GM12872 (cell line): ENCODE measurements at regions not wholly inside any gene's neighbourhood (a gene's known extent, or its start where the extent isn't known, plus 50 kb on each side); places are given as distances from the start of the nearest gene placed in this dataset.

Experiments used
- TF ChIP-seq, protein P1 (sequence below): IDR thresholded peaks from 3 replicates; pipeline ENCODE4 v1.5.1; 2011; ENCODE audit warnings: low read depth, mild to moderate bottlenecking, low read length, moderate library complexity; ENCODE audit not compliant: insufficient read depth

DNA sequence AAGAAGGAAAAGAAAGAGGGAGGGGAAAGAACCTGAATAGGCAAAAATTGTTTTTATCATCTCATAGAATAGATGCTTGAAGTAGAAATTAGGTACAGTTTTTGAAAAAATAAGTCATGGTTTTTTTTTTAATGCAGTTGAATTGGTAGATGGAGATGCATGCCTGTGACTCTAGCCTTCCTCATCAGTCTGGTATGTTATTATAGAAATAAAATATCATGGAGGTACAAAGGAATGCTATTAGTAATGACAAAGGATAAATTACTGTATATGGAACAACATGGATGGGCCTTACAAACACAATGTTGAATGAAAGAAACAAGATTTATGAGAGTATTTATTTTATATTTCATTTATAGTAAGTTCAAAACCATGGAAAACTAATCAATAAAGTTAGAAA, 162.4 kb upstream of the GALNT15 start:
- TF ChIP-seq, protein P1, sequence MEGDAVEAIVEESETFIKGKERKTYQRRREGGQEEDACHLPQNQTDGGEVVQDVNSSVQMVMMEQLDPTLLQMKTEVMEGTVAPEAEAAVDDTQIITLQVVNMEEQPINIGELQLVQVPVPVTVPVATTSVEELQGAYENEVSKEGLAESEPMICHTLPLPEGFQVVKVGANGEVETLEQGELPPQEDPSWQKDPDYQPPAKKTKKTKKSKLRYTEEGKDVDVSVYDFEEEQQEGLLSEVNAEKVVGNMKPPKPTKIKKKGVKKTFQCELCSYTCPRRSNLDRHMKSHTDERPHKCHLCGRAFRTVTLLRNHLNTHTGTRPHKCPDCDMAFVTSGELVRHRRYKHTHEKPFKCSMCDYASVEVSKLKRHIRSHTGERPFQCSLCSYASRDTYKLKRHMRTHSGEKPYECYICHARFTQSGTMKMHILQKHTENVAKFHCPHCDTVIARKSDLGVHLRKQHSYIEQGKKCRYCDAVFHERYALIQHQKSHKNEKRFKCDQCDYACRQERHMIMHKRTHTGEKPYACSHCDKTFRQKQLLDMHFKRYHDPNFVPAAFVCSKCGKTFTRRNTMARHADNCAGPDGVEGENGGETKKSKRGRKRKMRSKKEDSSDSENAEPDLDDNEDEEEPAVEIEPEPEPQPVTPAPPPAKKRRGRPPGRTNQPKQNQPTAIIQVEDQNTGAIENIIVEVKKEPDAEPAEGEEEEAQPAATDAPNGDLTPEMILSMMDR, result no peak

DNA sequence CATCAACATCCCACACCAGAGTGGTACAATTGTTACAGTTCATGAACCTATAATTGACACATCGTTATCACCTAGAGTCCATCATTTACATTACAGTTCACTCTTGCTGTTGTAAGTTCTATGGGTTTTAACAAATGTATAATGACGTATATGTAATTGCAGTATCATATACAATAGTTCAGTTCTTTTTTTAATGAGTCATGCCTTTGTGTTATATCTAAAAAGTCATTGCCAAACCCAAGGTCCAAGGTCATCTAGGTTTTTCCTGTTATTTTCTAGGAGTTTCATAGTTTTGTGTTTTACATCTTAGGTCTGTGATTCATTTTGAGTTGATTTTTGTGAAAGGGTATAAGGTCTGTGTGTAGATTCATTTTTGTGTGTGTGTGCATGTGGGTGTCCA, 160.9 kb upstream of the GALNT15 start:
- TF ChIP-seq, protein P1, result no peak

DNA sequence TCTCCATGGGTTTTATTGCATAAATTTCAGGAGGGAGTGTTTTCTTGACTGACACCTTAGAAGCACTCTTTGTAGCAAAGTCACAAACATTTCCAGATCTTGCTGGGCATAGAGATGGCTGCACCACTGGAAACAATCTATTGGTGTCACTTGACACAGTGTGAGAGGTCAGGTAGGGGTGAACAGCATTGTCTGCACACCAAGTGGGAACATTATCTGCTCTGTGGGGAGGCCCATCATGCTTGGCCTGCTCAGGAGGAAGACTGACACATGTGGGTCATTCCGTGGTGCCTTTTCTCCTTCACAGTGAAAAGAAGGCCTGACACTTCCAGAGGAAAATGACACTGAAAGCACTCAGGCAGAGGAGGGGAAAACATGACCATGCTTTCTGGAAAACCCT, 149.9 kb upstream of the GALNT15 start:
- TF ChIP-seq, protein P1, result no peak

DNA sequence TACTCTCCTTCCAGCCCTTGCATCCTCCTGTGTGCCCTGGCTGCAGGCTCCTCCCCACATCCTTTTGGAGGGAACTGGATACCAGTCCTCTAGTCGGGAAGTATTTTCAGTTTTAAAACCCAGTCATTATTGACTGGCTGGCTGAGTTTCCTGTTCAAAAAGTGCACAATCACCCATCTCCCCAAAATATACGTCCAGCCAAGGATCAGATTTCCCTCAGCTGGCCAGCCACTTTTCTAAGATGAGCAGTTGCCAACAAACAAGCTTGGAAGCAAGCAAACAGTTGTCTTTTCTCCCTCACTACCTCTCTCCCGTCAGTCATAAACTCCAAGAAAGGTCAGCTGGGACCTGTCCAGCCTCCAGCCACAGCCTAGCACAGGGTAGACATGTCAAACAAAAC, 147.7 kb upstream of the GALNT15 start:
- TF ChIP-seq, protein P1, result no peak

DNA sequence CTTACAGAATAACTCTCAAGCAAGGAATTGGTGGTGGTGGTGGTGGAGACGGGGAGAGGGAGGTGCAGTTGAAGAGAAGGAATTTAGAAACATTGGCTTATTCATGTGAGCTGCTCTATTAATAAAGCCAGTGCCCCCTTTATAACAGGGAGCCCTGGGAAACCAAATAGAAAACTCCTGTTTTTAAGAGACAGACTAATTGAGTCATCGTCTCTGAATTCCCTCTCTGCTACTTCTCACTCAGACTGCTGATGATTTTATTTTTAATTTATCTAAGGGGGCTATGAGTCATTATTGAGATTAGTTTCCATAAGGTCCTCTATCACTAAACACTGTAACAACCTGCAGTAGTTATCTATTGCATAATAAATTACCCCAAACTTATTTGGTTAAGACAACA, 145.9 kb upstream of the GALNT15 start:
- TF ChIP-seq, protein P1, result no peak

DNA sequence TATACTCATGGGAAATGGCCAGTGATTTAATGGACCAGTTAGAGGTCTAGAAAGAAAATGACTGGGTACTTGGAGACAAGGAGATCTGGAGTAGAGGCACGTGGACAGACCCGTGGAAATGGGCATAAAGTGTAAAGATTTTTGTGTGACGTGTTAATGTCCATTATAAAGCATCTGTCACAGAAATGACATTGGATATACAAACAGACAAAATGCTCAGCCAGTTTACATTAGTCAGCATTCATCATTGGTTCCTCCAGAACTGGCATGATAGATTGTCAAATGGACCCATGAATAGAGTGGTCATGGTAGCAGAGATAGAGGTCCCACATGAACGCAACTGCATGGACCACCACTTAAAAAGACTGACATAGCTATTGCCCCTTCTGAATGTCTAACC, 144.1 kb upstream of the GALNT15 start:
- TF ChIP-seq, protein P1, result no peak

DNA sequence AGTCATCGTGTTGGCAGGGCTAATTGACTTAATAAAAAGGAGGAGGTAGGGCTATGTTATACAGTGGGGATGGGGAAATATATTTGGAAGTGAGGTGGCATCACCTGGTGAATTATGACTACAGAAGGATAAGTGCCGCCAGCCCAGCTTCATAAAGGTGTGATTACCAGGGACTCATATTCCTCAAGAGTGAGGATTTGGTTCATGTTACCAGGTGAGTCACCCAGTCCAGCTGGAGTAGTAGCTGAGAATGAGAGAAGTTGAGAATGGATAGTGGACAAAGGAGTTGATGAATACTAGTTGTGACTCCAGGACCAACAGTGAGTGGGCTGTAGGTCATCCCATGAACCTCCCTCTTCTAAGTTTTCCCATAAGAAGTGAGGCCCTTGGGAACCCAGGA, 143.0 kb upstream of the GALNT15 start:
- TF ChIP-seq, protein P1, result no peak
